HG03432 (cell line): ENCODE measurements at regions not wholly inside any gene's neighbourhood (a gene's known extent, or its start where the extent isn't known, plus 50 kb on each side); places are given as distances from the start of the nearest gene placed in this dataset.

Source experiments
- ATAC-seq: cut with Tn5 transposase; IDR thresholded peaks from one replicate; pipeline ENCODE4 v1.9.1; 2021; ENCODE audit warnings: mild to moderate bottlenecking, moderate library complexity; ENCODE audit not compliant: unreplicated experiment

- ATAC-seq, result no peak
These were observed 139.9 kb downstream of the MRPL57 start for GRCh38 chr13:21316376-21316775.

DNA sequence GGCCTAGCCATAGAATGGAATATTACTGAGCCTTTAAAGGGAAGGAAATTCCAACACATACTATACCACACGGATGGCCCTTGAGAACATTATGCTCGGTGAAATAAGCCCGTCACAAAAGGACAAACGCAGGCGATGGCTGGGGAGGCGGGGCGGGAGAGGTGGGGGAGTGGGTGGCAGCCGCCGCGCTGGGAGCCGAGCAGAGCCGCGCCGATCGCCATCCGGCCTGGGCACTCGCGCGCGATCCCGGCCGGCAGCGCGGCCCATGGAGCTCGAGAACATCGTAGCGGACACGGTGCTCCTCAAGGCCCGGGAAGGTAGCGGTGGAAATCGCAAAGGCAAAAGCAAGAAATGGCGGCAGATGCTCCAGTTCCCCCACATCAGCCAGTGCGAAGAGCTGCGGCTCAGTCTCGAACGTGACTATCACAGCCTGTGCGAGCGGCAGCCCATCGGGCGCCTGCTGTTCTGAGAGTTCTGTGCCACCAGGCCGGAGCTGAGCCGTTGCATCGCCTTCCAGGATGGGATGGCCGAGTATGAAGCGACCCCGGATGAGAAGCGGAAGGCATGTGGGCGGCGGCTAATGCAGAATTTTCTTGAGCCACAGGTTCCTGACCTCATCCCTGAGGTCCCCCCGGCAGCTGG lies 140.1 kb downstream of the ZDHHC20 start:
- ATAC-seq, result no peak

GRCh38 chr13:21319869-21320641 lies 139.0 kb downstream of the ZDHHC20 start:
- ATAC-seq, result no peak

DNA sequence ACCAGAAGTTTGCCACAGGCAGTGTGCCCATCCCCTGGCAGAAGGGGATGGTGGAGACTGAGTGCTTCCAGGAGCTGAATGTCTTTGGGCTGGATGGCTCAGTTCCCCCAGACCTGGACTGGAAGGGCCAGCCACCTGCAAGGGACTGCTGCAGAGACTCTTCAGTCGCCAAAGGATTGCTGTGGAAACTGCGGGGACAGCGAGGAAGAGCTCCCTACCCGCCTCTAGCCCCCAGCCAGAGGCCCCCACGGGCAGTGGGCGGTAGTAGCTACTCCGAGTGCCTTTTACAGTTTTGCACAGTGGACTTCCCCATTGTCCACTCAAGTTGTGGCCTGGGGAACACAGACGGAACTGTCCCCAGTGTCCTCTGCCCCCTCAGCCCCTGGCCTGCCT lies 138.5 kb downstream of the ZDHHC20 start:
- ATAC-seq, result no peak

DNA sequence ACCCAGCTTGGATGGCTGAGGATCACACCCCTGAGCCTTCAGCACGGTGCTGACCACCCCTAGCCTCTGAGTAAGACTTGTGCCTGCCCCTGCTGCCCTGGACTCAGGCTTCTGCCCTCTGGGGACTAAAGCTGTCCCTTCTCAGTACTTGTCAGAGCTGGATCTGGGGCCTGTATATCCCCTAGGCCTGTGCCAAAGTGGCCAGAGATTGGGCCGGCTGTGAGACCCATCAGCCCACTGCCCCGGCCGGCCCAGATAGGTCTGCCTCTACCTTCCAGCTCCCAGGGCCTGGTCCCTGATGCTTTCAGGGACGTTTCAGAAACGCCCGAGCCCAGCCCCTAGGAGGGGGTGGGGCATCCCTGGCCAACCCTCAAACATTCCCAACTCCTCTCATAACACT lies 137.8 kb downstream of the ZDHHC20 start:
- no peak for ATAC-seq

GRCh38 chr13:21322327-21322965 lies 136.7 kb downstream of the ZDHHC20 start:
- ATAC-seq, result no peak
